Skeletal muscle satellite cell (primary cell): ENCODE measurements at regions not wholly inside any gene's neighbourhood (a gene's known extent, or its start where the extent isn't known, plus 50 kb on each side); places are given as distances from the start of the nearest gene placed in this dataset.

Experiments
- H3K27me3 ChIP-seq: 2 replicates; pipeline ENCODE4 v1.7.0; 2013; ENCODE audit warnings: low read length; ENCODE audit not compliant: control insufficient read depth, insufficient read depth
- H3K36me3 ChIP-seq: 2 replicates; pipeline ENCODE4 v1.7.0; 2013; ENCODE audit warnings: mild to moderate bottlenecking, control low read depth, low read length; ENCODE audit not compliant: insufficient read depth
- H3K4me1 ChIP-seq: 2 replicates; pipeline ENCODE4 v1.7.0; 2013; ENCODE audit warnings: low read length; ENCODE audit not compliant: control insufficient read depth, insufficient read depth
- H3K4me2 ChIP-seq: 2 replicates; pipeline ENCODE4 v1.7.0; 2013; ENCODE audit warnings: mild to moderate bottlenecking, low read length
- H3K4me3 ChIP-seq: 2 replicates; pipeline ENCODE4 v1.7.0; 2013; ENCODE audit warnings: low read length
- H3K9ac ChIP-seq: 2 replicates; pipeline ENCODE4 v1.7.0; 2013; ENCODE audit warnings: mild to moderate bottlenecking, low read depth, low read length, moderate library complexity
- H3K9me3 ChIP-seq: replicated peaks from 2 replicates; pipeline ENCODE4 v1.7.0; 2013; ENCODE audit warnings: mild to moderate bottlenecking, control low read depth, low read length

DNA sequence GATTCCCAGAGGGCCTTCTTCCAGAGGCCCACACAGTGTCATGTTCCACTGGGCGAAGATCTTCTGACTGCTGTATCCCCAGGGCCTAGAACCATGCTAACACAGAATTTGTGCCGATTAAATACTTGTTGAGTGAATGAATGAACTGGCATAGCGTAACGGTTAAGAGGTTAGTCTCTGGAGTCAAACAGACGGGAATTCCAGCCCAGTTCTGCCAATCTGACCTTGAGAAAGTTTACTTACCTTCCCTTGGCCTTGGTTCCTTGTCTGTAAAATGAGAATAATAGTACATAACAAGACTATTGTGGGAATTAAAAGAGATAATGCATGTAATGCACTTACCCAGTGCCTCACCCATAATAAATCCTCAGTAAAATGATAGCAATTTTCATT, 58.3 kb upstream of the PLAC1 start:
- Histone ChIP-seq H3K4me2 (no peak overlapping the region), H3K4me3 (no peak overlapping the region), H3K27me3 (peaks cover 3% of the 10 kb centered on the region), H3K4me1 (peaks cover 13% of the 10 kb centered on the region), H3K36me3 (no peaks in the 10 kb centered on the region), H3K9ac (no peak overlapping the region), H3K9me3 (no peaks in the 10 kb centered on the region)

DNA sequence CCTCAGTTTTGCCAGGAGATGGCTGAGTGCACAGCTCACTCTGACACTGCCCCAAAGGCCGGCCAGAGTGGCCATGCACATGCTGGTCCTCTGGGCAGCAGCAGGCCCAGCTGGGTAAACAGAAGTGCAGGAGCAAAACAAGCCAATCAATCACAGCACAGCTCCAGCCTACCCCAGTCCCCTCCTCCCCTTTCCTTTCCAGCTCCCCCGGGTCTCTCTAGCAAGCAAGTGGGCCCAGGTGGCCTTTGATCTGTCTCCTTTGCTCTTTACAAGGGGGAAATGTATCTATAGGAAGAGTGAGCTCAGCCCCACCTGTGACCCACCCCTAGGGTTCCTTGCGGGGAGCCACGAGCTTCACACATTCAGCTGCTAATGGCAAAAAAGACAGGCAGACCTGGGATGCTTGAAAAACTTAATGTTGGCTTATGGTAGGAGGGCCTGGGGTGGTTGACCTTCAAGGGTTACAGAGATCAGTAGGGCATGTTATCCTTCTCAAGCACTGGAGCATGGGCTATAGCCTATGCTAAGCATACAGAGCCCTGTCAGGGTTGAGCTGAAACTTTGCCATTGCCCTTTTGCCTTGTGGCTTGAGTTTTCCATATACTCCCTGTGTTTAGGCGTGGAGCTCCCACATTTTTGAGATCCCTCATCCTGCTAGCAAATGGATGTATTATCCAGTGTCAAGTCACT, 57.8 kb upstream of the PLAC1 start:
- Histone ChIP-seq H3K9me3 (no peaks in the 10 kb centered on the region), H3K36me3 (no peaks in the 10 kb centered on the region), H3K4me3 (no peak overlapping the region), H3K4me1 (peaks cover 13% of the 10 kb centered on the region), H3K4me2 (no peak overlapping the region), H3K9ac (no peak overlapping the region), H3K27me3 (peaks cover 3% of the 10 kb centered on the region)

DNA sequence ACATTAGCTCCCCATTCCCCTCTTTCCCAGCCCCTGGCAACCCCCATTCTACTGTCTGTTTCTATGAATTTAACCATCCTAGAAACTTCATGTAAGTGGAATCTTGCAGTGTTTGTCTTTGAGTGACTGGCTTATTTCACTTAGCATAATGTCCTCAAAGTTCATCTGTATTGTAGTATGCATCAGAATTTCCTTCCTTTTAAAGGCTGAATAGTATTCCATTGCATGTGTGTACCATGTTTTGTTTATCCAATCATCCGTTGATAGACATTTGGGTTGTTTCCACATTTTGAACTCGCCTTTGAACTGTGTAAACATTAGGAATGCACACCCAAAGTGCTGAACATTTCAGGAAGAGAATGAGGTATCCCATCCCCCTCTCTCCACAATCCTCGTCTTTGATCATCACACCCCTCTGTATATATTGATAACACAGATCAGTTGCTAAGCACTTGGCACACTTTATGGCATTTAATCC, 56.4 kb upstream of the PLAC1 start:
- Histone ChIP-seq H3K4me3 (no peak overlapping the region), H3K9me3 (no peaks in the 10 kb centered on the region)

DNA sequence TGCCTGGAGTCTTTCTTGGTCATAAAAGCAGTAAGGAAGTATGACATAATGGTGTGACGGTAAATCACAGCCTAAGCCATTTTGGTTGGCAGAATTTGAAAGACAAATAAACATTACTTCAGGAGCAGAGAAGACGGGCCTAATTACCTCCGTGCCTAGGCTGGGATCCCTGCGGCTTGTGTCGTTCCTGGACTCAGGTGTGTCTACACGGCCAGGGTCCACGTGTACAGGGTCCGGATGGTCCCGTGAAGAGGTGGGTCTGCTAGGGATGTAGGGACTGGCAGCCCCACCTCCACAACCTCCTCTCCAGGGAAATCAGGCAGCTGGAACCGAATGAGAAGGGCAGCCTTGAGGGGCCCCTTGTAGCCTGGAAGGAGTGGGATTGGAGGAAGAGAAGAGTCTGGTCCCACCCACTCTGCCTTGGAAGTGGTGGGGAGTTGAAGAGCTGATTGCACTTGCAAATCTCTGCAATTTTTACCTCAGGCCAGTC, 55.4 kb upstream of the PLAC1 start:
- no peaks in the 10 kb centered on the region for H3K36me3 ChIP-seq
- no peak overlapping the region for H3K4me3 ChIP-seq
- H3K27me3 ChIP-seq, result peaks cover 3% of the 10 kb centered on the region
- H3K4me1 ChIP-seq, result peaks cover 9% of the 10 kb centered on the region
- H3K9ac ChIP-seq, result no peak overlapping the region
- no peak overlapping the region for H3K4me2 ChIP-seq
- no peaks in the 10 kb centered on the region for H3K9me3 ChIP-seq

More for the DNA sequence above, 56.4 kb upstream of the PLAC1 start:
- H3K36me3 ChIP-seq, result no peaks in the 10 kb centered on the region
- peaks cover 13% of the 10 kb centered on the region for H3K4me1 ChIP-seq
- H3K27me3 ChIP-seq, result peaks cover 3% of the 10 kb centered on the region
- H3K9ac ChIP-seq, result no peak overlapping the region
- H3K4me2 ChIP-seq, result no peak overlapping the region

DNA sequence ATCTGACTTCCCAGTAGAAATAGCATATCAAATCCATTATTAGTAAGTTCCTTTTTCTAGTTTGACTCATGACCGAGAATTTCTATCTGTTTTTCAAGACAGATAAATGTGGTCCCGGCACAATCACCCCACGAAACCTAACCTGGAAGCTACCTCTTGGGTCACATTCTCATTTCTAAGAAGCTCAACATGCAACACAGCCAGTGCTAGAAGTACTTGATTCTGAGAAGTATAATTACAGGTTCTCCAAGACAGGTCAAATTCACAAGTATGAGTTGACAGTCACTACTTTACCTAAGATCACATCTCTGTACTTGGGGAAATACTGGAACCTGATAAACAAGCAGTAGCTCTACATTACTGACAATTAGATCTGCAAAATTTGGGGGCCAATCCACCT, 54.0 kb upstream of the PLAC1 start:
- H3K4me2 ChIP-seq, result no peak overlapping the region
- H3K4me1 ChIP-seq, result no peaks in the 10 kb centered on the region
- H3K9ac ChIP-seq, result no peak overlapping the region
- no peaks in the 10 kb centered on the region for H3K36me3 ChIP-seq
- no peaks in the 10 kb centered on the region for H3K9me3 ChIP-seq
- peaks cover 3% of the 10 kb centered on the region for H3K27me3 ChIP-seq
- no peak overlapping the region for H3K4me3 ChIP-seq

DNA sequence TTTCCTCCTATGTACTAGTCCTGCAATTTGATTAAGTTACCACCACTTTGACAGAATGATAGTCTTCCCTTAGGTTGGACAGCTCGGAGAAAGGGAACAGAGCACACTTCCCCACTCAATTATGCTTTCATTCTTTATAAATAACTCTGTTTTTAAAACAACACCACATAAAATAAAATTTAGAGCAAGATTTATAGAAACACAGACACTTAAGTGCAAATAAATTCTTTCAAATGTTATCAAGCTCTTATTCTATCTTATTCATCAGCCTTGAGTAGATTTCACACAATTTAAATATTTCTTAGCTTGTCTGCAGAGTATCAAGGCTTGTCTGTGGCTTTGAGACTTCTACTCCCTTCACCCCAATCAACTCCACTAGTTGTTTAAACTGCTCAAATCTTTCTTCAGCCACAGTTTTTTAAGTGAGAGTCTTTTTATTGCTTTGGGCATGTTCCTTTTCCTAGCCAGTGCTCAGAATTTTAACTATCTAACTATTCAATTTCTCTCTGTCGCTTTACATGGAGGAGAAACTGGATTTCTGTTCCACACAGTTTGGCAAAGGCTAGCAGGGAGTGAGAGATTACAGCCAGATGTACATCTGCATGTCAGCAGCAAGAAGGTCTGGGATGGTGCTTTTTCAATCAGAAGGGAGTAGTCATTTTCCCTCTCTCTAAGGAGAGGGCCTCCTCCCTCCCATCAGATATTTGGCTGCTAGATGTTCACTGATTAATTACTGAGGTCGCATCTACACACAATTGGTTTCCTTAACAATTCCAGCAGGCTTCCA, 53.1 kb upstream of the PLAC1 start:
- no peak overlapping the region for H3K4me3 ChIP-seq
- H3K9ac ChIP-seq, result no peak overlapping the region
- no peak overlapping the region for H3K4me2 ChIP-seq
- H3K4me1 ChIP-seq, result no peaks in the 10 kb centered on the region
- H3K9me3 ChIP-seq, result no peaks in the 10 kb centered on the region
- H3K36me3 ChIP-seq, result no peaks in the 10 kb centered on the region
- H3K27me3 ChIP-seq, result peaks cover 3% of the 10 kb centered on the region
